AG20443 (cell line): ENCODE measurements at regions not wholly inside any gene's neighbourhood (a gene's known extent, or its start where the extent isn't known, plus 50 kb on each side); places are given as distances from the start of the nearest gene placed in this dataset.

Experiments used
- DNase-seq: peaks from one replicate; pipeline ENCODE4 v3.0.0; 2012; ENCODE audit warnings: low spot score, mixed read lengths

GRCh38 chr20:48180618-48181017 lies 395.3 kb upstream of the SULF2 start:
- DNase-seq, result no peak

DNA sequence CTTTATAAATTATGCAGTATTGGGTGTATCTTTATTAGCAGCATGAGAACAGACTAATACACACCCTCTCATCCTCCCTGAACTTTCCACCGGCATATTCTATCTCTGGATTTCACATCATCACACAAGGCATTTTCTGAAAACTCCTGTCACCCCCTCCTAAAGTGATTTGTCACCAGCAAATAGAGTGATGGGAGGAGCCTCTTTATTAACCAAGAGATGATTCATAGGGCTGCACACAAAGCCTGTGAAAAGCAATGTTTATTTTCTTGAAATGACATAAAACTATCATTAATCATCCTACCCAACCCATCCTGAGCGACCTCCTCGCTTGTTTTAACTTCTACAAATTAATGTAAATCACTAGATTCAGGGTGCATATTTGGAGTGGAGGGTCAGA lies 394.7 kb upstream of the SULF2 start:
- peak; percentile 41 for DNase-seq

GRCh38 chr20:48178633-48179032 lies 393.4 kb upstream of the SULF2 start:
- no peak for DNase-seq

DNA sequence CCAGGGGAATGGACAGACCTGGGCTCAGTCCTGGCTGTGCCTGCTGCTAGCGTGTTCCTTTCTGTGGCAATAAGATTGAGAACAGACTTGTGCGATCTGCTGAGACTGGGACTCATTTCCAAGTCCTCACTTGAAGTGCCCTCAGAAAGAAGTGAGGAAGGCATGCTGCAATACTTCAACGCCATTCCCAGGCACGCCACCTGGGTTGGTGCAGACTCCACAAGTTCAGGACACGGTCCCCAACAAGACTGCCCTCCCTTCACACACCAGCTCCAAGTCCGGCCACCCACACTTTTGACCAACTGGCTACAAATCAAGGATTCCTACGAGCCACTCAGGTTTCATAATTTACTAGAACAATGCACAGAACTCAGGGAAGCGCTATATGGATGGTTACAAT lies 391.8 kb upstream of the SULF2 start:
- DNase-seq, result no peak

DNA sequence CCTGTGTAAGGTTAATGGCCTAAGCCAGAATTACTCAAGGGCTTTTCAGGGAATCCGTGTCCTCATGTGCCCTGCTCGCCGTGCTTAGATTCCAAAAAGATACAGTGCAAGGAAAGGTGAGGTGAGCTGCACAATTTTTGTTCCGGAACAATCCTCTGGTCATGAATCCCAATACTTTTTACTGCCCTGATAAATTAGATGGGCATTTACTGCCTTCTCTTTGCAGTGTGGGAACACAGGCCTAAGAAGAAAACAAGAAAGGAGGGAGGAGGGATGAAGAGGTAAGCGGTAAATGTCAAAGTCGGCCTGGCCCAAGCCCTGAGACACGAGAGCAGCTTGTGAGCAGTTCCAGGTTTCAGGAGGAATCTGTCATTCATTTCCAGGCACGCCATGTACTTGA lies 390.9 kb upstream of the SULF2 start:
- DNase-seq, result no peak

GRCh38 chr20:48175261-48175660 lies 390.0 kb upstream of the SULF2 start:
- no peak for DNase-seq

DNA sequence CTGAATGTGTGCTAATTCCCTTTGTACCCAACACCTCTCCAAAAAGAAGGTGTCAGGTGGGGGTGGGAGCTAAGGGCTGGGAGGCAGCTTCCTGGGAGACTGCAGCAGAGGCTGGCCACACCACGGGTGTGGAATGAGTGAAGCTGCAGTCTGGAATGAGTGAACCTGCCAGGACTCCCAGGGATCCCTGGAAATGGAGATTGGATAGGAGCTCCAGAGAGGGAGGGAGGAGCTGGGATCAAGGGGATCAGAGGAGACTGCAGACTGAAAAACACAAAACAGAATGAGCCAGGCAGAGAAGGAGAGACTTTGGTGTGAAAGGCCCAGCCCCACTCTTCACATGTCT lies 387.0 kb upstream of the SULF2 start:
- DNase-seq, result no peak

GRCh38 chr20:48171626-48172356 lies 386.5 kb upstream of the SULF2 start:
- peak; percentile 64 for DNase-seq

GRCh38 chr20:48171071-48171470 lies 385.8 kb upstream of the SULF2 start:
- no peak for DNase-seq

- DNase-seq, result no peak
Measured at GRCh38 chr20:48170625-48171024, 385.3 kb upstream of the SULF2 start.

DNA sequence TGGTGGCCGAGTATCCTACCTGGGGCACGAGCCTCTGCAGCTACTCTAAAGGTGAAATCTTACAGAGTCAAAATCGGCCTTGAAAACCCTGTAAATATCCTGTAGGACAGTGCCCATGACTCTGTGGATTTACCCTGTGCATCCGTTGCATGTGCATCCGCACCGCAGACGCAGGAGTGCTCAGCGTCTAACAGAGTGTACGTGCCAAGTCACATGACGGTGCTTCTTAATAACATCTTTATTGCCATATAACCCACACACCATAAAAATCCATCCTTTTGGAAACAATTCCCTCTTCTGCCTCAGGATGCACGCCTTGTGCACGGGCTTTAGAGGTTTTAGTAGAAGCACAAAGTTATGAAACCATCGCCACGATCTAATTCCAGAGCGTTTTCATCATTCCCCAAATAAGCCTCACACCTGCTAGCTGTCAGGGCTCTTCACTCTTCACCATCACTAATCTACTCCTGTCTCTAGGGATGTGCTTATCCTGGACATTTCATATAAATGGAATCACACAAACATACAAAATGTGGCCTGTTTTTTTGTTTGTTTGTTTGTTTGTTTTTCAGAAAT lies 384.5 kb upstream of the SULF2 start:
- DNase-seq, result no peak

DNA sequence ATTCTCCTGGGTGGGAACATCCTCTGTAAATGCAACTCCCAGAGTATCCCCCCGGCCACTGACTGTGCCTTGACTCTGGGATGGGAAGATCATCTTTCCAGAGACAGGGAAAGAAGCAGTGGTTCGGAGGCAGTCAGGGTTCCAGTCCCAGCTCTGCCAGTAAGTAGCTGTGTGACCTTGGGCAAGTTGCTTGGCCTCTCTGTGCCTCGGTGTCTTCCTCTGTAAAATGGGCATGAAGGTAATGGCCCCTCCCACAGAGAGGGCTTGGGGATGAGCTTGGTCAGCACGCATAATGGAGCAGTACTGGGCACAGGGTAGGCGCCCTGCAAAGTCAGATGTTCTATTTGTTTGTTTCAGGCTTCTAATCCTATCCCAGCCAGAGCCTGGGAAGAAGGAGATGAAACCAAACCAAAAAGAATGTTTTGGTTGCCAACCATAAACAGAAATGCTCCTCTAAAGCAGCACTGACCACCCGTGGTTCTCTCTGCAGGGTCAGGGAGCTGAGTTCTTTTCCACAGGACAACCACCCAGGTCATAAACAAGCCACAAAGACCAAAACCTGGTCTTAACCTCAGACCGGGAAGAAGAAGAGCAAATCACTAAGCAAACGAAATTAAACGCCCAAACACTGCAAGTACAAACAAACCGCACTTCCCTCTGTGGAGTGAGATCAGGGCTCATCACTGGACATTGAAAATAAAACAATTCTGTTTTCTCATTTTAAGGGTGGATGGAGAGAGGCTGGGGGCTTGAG lies 381.0 kb upstream of the SULF2 start:
- DNase-seq, result no peak

- no peak for DNase-seq
Measured at GRCh38 chr20:48165401-48165685, 380.1 kb upstream of the SULF2 start.

GRCh38 chr20:48164566-48165400 lies 379.5 kb upstream of the SULF2 start:
- no peak for DNase-seq

- DNase-seq, result no peak
Measured at GRCh38 chr20:48164034-48164433, 378.8 kb upstream of the SULF2 start.

- DNase-seq, result no peak
Measured at GRCh38 chr20:48163505-48163904, 378.2 kb upstream of the SULF2 start.

GRCh38 chr20:48162621-48163020 lies 377.3 kb upstream of the SULF2 start:
- no peak for DNase-seq

GRCh38 chr20:48159145-48160008 lies 374.1 kb upstream of the SULF2 start:
- DNase-seq, result no peak

GRCh38 chr20:48158014-48158413 lies 372.7 kb upstream of the SULF2 start:
- DNase-seq, result no peak

GRCh38 chr20:48156951-48157700 lies 371.8 kb upstream of the SULF2 start:
- no peak for DNase-seq

DNA sequence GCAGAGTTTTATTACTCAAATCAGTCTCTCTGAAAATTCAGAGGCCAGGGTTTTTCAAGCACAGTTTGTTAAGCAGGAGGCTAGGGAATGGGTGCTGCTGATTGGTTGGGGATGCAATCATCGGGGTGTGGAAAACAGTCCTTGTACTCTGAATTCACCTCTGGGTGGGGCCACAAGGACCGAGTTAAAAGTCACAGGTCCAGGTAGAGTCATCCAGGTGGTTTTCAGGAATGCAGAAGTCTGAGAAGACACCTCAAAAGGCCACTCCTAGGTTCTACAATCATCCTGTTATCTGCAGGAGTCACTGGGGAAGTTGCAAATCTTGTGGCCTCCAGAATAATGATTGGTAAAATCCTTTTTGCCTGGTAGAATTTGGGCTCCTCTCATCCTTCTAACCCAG lies 371.2 kb upstream of the SULF2 start:
- DNase-seq, result no peak
